DOHH2 (cell line): ENCODE measurements at regions not wholly inside any gene's neighbourhood (a gene's known extent, or its start where the extent isn't known, plus 50 kb on each side); places are given as distances from the start of the nearest gene placed in this dataset.

ENCODE experiments used
- H3F3A ChIP-seq: fragments of 200-600 bp; sonication (generic), shearing (Covaris generic); 2 replicates; pipeline ENCODE4 v1.6.0; 2016; ENCODE audit warnings: antibody characterized with exemption, mild to moderate bottlenecking; ENCODE audit not compliant: control insufficient read depth, insufficient read depth
- H3K27ac ChIP-seq: fragments of 200-600 bp; sonication (generic); 2 replicates; pipeline ENCODE4 v1.5.1; 2014; ENCODE audit warnings: low read depth, mild to moderate bottlenecking, low read length, moderate library complexity
- H3K27me3 ChIP-seq: fragments of 200-600 bp; sonication (generic); 2 replicates; pipeline ENCODE4 v1.6.1; 2014; ENCODE audit warnings: mild to moderate bottlenecking, low read length, mixed read lengths; ENCODE audit not compliant: control insufficient read depth
- H3K36me3 ChIP-seq: fragments of 200-600 bp; sonication (generic); 2 replicates; pipeline ENCODE4 v1.6.1; 2014; ENCODE audit warnings: mild to moderate bottlenecking, low read length, moderate library complexity, mixed read lengths; ENCODE audit not compliant: control insufficient read depth
- H3K4me1 ChIP-seq: fragments of 200-600 bp; sonication (generic); 2 replicates; pipeline ENCODE4 v1.6.1; 2014; ENCODE audit warnings: mild to moderate bottlenecking, low read length, mixed read lengths; ENCODE audit not compliant: control insufficient read depth
- H3K4me2 ChIP-seq: fragments of 200-600 bp; sonication (generic); 2 replicates; pipeline ENCODE4 v1.6.0; 2014; ENCODE audit warnings: mild to moderate bottlenecking, low read length, moderate library complexity
- H3K4me3 ChIP-seq: fragments of 200-600 bp; sonication (generic); 2 replicates; pipeline ENCODE4 v1.5.1; 2014; ENCODE audit warnings: mild to moderate bottlenecking, low read length, mixed read lengths
- H3K79me2 ChIP-seq: fragments of 200-600 bp; sonication (generic); 2 replicates; pipeline ENCODE4 v1.6.1; 2014; ENCODE audit warnings: mild to moderate bottlenecking, low read length, mixed read lengths; ENCODE audit not compliant: control insufficient read depth
- H3K9me2 ChIP-seq: fragments of 200-600 bp; sonication (generic); replicated peaks from 2 replicates; pipeline ENCODE4 v1.6.1; 2014; ENCODE audit warnings: mild to moderate bottlenecking, low read length, mixed read lengths; ENCODE audit not compliant: control insufficient read depth
- H3K9me3 ChIP-seq: fragments of 200-600 bp; sonication (generic); 2 replicates; pipeline ENCODE4 v1.6.1; 2014; ENCODE audit warnings: antibody characterized with exemption, low read length, mixed read lengths; ENCODE audit not compliant: control insufficient read depth, insufficient read depth
- H4K20me1 ChIP-seq: fragments of 200-600 bp; sonication (generic); 2 replicates; pipeline ENCODE4 v1.6.0; 2014; ENCODE audit warnings: low read depth, mild to moderate bottlenecking, antibody characterized with exemption, low read length, moderate library complexity; ENCODE audit not compliant: control insufficient read depth, insufficient read depth
- CTCF ChIP-seq: fragments of 200-600 bp; sonication (generic); IDR thresholded peaks from one replicate; pipeline ENCODE4 v1.5.1; 2014; ENCODE audit warnings: antibody characterized with exemption, mild to moderate bottlenecking, low read depth, low read length; ENCODE audit not compliant: poor library complexity, severe bottlenecking
- EZH2phosphoT487 ChIP-seq: fragments of 200-600 bp; sonication (generic); IDR thresholded peaks from 2 replicates; pipeline ENCODE4 v1.6.1; 2017; ENCODE audit warnings: borderline replicate concordance, mild to moderate bottlenecking, antibody characterized with exemption, low read length, moderate library complexity, mixed read lengths

GRCh38 chr4:8796096-8796495 is 75.5 kb downstream of the HMX1 start:
- Histone ChIP-seq H3K9me2 (no peaks in the 10 kb centered on the region), H3K27me3 (no peaks in the 10 kb centered on the region), H3K4me2 (no peak overlapping the region), H3K36me3 (no peaks in the 10 kb centered on the region), H3F3A (no peaks in the 10 kb centered on the region), H3K4me1 (no peaks in the 10 kb centered on the region), H3K79me2 (no peaks in the 10 kb centered on the region), H3K27ac (no peak overlapping the region), H4K20me1 (no peaks in the 10 kb centered on the region), H3K9me3 (no peaks in the 10 kb centered on the region), H3K4me3 (no peak overlapping the region)
- TF ChIP-seq CTCF (no peak), EZH2phosphoT487 (no peak)

- Histone ChIP-seq H3K27ac (no peak overlapping the region), H3K4me3 (no peak overlapping the region), H3K9me3 (no peaks in the 10 kb centered on the region), H3K9me2 (no peaks in the 10 kb centered on the region), H3K27me3 (no peaks in the 10 kb centered on the region), H3F3A (no peaks in the 10 kb centered on the region), H3K4me1 (no peaks in the 10 kb centered on the region), H3K79me2 (no peaks in the 10 kb centered on the region), H3K36me3 (no peaks in the 10 kb centered on the region), H4K20me1 (no peaks in the 10 kb centered on the region), H3K4me2 (no peak overlapping the region)
- TF ChIP-seq CTCF (no peak), EZH2phosphoT487 (no peak)
These were observed 76.5 kb downstream of the HMX1 start for GRCh38 chr4:8795140-8795539.

GRCh38 chr4:8794491-8794890 is 77.1 kb downstream of the HMX1 start:
- H3K4me1 ChIP-seq = no peaks in the 10 kb centered on the region
- no peaks in the 10 kb centered on the region for H3K27me3 ChIP-seq
- no peaks in the 10 kb centered on the region for H3K9me2 ChIP-seq
- H3K9me3 ChIP-seq = no peaks in the 10 kb centered on the region
- no peak overlapping the region for H3K4me2 ChIP-seq
- H4K20me1 ChIP-seq = no peaks in the 10 kb centered on the region
- H3F3A ChIP-seq = no peaks in the 10 kb centered on the region
- TF ChIP-seq CTCF (no peak), EZH2phosphoT487 (no peak)
- no peaks in the 10 kb centered on the region for H3K79me2 ChIP-seq
- no peaks in the 10 kb centered on the region for H3K36me3 ChIP-seq
- H3K4me3 ChIP-seq = no peak overlapping the region
- no peak overlapping the region for H3K27ac ChIP-seq

GRCh38 chr4:8793571-8794160 is 78.0 kb downstream of the HMX1 start:
- Histone ChIP-seq H3K9me3 (no peaks in the 10 kb centered on the region), H3K79me2 (no peaks in the 10 kb centered on the region), H3K4me1 (no peaks in the 10 kb centered on the region), H3K36me3 (no peaks in the 10 kb centered on the region), H3K27ac (no peak overlapping the region), H3K27me3 (no peaks in the 10 kb centered on the region), H3F3A (no peaks in the 10 kb centered on the region), H3K4me2 (no peak overlapping the region), H4K20me1 (no peaks in the 10 kb centered on the region), H3K9me2 (no peaks in the 10 kb centered on the region), H3K4me3 (no peak overlapping the region)
- TF ChIP-seq EZH2phosphoT487 (no peak), CTCF (no peak)
